Ishikawa (cell line): ENCODE measurements at regions not wholly inside any gene's neighbourhood (a gene's known extent, or its start where the extent isn't known, plus 50 kb on each side); places are given as distances from the start of the nearest gene placed in this dataset.

Experiments used
- NFIC ChIP-seq: IDR thresholded peaks from 2 replicates; pipeline ENCODE4 v1.6.1; 2012
- TF ChIP-seq, protein P1 (sequence below): IDR thresholded peaks from 2 replicates; pipeline ENCODE4 v1.6.1; 2012; ENCODE audit warnings: low read depth, mild to moderate bottlenecking

- TF ChIP-seq NFIC: no peak
- TF ChIP-seq, protein P1, sequence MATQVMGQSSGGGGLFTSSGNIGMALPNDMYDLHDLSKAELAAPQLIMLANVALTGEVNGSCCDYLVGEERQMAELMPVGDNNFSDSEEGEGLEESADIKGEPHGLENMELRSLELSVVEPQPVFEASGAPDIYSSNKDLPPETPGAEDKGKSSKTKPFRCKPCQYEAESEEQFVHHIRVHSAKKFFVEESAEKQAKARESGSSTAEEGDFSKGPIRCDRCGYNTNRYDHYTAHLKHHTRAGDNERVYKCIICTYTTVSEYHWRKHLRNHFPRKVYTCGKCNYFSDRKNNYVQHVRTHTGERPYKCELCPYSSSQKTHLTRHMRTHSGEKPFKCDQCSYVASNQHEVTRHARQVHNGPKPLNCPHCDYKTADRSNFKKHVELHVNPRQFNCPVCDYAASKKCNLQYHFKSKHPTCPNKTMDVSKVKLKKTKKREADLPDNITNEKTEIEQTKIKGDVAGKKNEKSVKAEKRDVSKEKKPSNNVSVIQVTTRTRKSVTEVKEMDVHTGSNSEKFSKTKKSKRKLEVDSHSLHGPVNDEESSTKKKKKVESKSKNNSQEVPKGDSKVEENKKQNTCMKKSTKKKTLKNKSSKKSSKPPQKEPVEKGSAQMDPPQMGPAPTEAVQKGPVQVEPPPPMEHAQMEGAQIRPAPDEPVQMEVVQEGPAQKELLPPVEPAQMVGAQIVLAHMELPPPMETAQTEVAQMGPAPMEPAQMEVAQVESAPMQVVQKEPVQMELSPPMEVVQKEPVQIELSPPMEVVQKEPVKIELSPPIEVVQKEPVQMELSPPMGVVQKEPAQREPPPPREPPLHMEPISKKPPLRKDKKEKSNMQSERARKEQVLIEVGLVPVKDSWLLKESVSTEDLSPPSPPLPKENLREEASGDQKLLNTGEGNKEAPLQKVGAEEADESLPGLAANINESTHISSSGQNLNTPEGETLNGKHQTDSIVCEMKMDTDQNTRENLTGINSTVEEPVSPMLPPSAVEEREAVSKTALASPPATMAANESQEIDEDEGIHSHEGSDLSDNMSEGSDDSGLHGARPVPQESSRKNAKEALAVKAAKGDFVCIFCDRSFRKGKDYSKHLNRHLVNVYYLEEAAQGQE: no peak
These were observed 505.0 kb downstream of the EBF1 start for GRCh38 chr5:158594595-158595242.
